ENCODE measurements at regions not wholly inside any gene's neighbourhood (a gene's known extent, or its start where the extent isn't known, plus 50 kb on each side); places are given as distances from the start of the nearest gene placed in this dataset.

GRCh38 chr6:21808045-21808470, 214.5 kb downstream of the SOX4 start:
- intact Hi-C loops (cut with micrococcal nuclease) = no loop called here

- intact Hi-C loops (cut with micrococcal nuclease) = no loop called here
These were observed 215.1 kb downstream of the SOX4 start for GRCh38 chr6:21808551-21809242.

GRCh38 chr6:21811484-21811883, 217.9 kb downstream of the SOX4 start:
- intact Hi-C loops (cut with micrococcal nuclease) = no loop called here

- intact Hi-C loops (cut with micrococcal nuclease) = no loop called here
These were observed 222.7 kb downstream of the SOX4 start for GRCh38 chr6:21816231-21816630.

GRCh38 chr6:21820442-21820841, 226.9 kb downstream of the SOX4 start:
- intact Hi-C loops (cut with micrococcal nuclease) = no loop called here

- intact Hi-C loops (cut with micrococcal nuclease) = no loop called here
These were observed 229.8 kb downstream of the SOX4 start for GRCh38 chr6:21823371-21823770.

GRCh38 chr6:21824431-21825177, 231.1 kb downstream of the SOX4 start:
- intact Hi-C loops (cut with micrococcal nuclease) = no loop called here

GRCh38 chr6:21826023-21826422, 232.5 kb downstream of the SOX4 start:
- intact Hi-C loops (cut with micrococcal nuclease) = no loop called here

- intact Hi-C loops (cut with micrococcal nuclease) = no loop called here
These were observed 233.4 kb downstream of the SOX4 start for GRCh38 chr6:21826904-21827303.

- intact Hi-C loops (cut with micrococcal nuclease) = no loop called here
These were observed 234.1 kb downstream of the SOX4 start for GRCh38 chr6:21827425-21828202.

- intact Hi-C loops (cut with micrococcal nuclease) = no loop called here
These were observed 235.2 kb downstream of the SOX4 start for GRCh38 chr6:21828704-21829103.

GRCh38 chr6:21829126-21829525, 235.6 kb downstream of the SOX4 start:
- intact Hi-C loops (cut with micrococcal nuclease) = no loop called here

GRCh38 chr6:21831521-21832291, 238.2 kb downstream of the SOX4 start:
- intact Hi-C loops (cut with micrococcal nuclease) = no loop called here

GRCh38 chr6:21836277-21836676, 242.7 kb downstream of the SOX4 start:
- intact Hi-C loops (cut with micrococcal nuclease) = no loop called here

- intact Hi-C loops (cut with micrococcal nuclease) = no loop called here
These were observed 243.3 kb downstream of the SOX4 start for GRCh38 chr6:21836772-21837425.

- intact Hi-C loops (cut with micrococcal nuclease) = loop anchor here (5.0 kb wide), 1 partner anchor 747 kb away; no protein-coding TSS in a partner anchor
These were observed 246.9 kb downstream of the SOX4 start for GRCh38 chr6:21840428-21840827.

GRCh38 chr6:21842875-21843645, 249.5 kb downstream of the SOX4 start:
- intact Hi-C loops (cut with micrococcal nuclease) = loop anchor here (5.0 kb wide), 1 partner anchor 744 kb away; no protein-coding TSS in a partner anchor

- intact Hi-C loops (cut with micrococcal nuclease) = loop anchor here (5.0 kb wide), 1 partner anchor 743 kb away; no protein-coding TSS in a partner anchor
These were observed 250.8 kb downstream of the SOX4 start for GRCh38 chr6:21844120-21844917.

GRCh38 chr6:21845018-21845417, 251.5 kb downstream of the SOX4 start:
- intact Hi-C loops (cut with micrococcal nuclease) = no loop called here
